AG04449 (cell line): ENCODE measurements at regions not wholly inside any gene's neighbourhood (a gene's known extent, or its start where the extent isn't known, plus 50 kb on each side); places are given as distances from the start of the nearest gene placed in this dataset.
"Not testable (repeated sequence)": the region's sequence is repeated elsewhere in the genome, so short reads cannot be mapped to it uniquely, and the experiment has no call there.

Experiments used
- CTCF ChIA-PET: fragments of 350-600 bp; formaldehyde crosslinking; extraction: SDS; loops from one replicate; lab custom pipeline; 2021; ENCODE audit warnings: antibody characterized with exemption; lab: Yijun Ruan, JAX
- POLR2A ChIA-PET: fragments of 400-600, 350-600 bp; formaldehyde crosslinking; extraction: SDS; loops from one replicate; lab custom pipeline; 2020; ENCODE audit warnings: antibody characterized with exemption, inconsistent platforms; lab: Yijun Ruan, JAX
- DNase-seq: peaks from one replicate; pipeline ENCODE4 v3.0.0-alpha.2; 2010; ENCODE audit warnings: low read depth, low spot score
- H3K4me3 ChIP-seq: 2 replicates; pipeline ENCODE4 v1.5.1; 2011; ENCODE audit warnings: low read depth, mild to moderate bottlenecking, control low read depth, low read length
- CTCF ChIP-seq: IDR thresholded peaks from one replicate; pipeline ENCODE4 v1.5.1; 2011; ENCODE audit warnings: mild to moderate bottlenecking, moderate library complexity, low read length, control low read depth, inconsistent platforms; ENCODE audit not compliant: insufficient read depth; ENCODE audit errors: missing control alignments

DNA sequence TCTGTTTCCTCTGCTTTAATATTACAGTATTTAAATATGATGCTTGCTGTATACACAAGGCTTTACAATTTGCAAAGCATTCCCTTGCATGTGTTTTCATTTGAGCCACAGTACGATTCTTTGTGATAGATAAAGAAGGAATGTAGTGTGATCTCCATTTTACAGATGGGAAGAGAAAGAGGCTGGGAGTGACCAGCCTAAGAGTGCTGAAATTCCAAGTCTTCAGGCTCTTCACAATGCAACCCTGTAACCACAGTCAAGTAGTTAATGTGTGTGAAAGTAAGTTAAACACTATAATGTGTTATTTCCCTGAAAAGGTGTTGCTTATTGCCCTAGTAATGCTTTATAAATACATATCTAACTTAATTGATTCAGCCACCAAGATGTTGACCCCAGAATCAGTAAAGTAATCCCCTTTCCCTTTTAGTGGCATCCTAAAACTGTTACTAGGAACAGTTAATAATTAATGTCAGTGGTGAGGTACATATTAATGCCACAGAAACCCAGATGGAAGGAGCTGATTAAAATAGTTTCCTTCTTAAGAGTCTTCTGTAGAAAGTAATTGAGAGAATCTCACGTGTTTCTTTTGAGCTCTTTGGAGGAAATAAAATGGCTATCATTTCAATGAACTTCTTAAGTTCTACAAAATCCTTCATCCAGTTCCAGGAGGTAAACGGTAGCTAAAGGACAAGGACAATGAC, 110.4 kb downstream of the IL12A start:
- DNase-seq = no peak
- ChIA-PET CTCF (no interaction called here), POLR2A (no interaction called here)
- no peak overlapping the region for H3K4me3 ChIP-seq
- TF ChIP-seq CTCF = no peak

DNA sequence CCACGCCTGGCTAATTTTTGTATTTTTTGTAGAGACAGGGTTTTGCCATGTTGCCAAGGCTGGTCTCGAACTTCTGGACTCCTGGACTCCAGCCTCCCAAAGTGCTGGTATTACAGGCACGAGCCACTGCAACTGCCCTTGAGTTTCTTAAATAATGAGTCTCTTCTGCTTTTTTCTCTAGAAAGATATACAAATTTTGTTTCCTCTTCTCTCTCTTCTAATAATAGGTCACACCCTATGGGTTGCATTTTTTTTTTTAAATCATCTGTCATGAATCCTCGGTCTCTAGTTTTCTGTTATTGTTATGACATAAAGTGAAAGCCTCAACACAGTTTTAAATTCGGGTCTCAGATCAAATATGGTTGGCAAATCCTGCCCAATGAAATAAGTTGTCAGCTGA, 111.2 kb downstream of the IL12A start:
- no peak for DNase-seq
- no peak overlapping the region for H3K4me3 ChIP-seq
- CTCF ChIA-PET = no interaction called here
- POLR2A ChIA-PET = no interaction called here
- TF ChIP-seq CTCF = no peak

- DNase-seq = no peak
- H3K4me3 ChIP-seq = no peak overlapping the region
- TF ChIP-seq CTCF = no peak
- CTCF ChIA-PET = no interaction called here
- POLR2A ChIA-PET = no interaction called here
Observed at GRCh38 chr3:160100610-160101009, 112.0 kb downstream of the IL12A start.

GRCh38 chr3:160102001-160102400, 113.4 kb downstream of the IL12A start:
- POLR2A ChIA-PET, DNase-seq, CTCF ChIA-PET, H3K4me3 ChIP-seq: not testable (repeated sequence)

- CTCF ChIA-PET = no interaction called here
- no peak for TF ChIP-seq CTCF
- POLR2A ChIA-PET = no interaction called here
- no peak overlapping the region for H3K4me3 ChIP-seq
- no peak for DNase-seq
Observed at GRCh38 chr3:160103397-160103796, 114.8 kb downstream of the IL12A start.

DNA sequence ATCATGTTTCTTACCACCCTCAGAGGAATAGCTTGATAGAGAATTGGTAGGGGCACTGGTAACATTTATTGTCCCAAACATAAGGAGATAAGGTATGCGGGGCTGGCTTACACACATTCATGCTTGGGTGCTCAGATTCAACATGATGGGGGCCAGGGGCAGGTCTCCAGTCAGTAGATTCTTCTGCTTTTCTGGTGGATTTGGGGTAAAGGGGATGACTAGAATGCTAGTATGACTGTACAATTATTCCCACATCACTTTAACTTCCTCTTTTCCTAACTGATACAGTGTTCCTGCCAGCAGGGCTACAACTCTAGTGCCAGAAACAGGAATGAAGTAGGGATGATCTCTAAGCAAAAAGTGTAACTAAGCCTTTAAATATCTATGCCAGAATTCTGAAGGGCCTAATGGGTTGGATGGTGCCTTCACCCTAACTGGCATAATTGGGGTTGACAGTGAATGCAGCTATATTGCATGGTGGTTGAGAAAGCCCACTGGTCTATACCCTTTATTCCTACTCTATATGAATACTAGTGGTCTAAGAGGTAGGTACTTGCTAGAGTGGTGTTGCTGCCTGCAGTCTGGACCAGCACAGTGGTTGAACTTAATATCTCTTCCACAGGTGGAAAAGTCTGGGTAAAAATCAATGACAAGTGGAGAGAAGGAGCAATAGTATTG, 117.4 kb downstream of the IL12A start:
- no peak for TF ChIP-seq CTCF
- ChIA-PET POLR2A (no interaction called here), CTCF (no interaction called here)
- DNase-seq = no peak
- H3K4me3 ChIP-seq = no peak overlapping the region
